ENCODE measurements at regions not wholly inside any gene's neighbourhood (a gene's known extent, or its start where the extent isn't known, plus 50 kb on each side); places are given as distances from the start of the nearest gene placed in this dataset.

- ChIA-PET CTCF (no interaction called here), POLR2A (no interaction called here)
- Mint-ChIP-seq H3K36me3 (ENCODE audit: insufficient read depth, unreplicated experiment) (no peaks in the 10 kb centered on the region), H3K27ac (ENCODE audit: unreplicated experiment) (no peak overlapping the region), H3K27me3 (ENCODE audit: insufficient read depth, unreplicated experiment) (no peaks in the 10 kb centered on the region), H3K4me3 (ENCODE audit: unreplicated experiment) (no peak overlapping the region), H3K4me1 (ENCODE audit: low read depth, unreplicated experiment) (no peaks in the 10 kb centered on the region), H3K9me3 (ENCODE audit: unreplicated experiment) (peaks cover 10% of the 10 kb centered on the region)
- Histone ChIP-seq H3K9me3 (no peaks in the 10 kb centered on the region), H3K27me3 (replicated peaks; ENCODE audit: control insufficient read depth, insufficient read depth, low read length) (no peaks in the 10 kb centered on the region), H3K4me1 (peaks cover 4% of the 10 kb centered on the region), H3K4me3 (ENCODE audit: low read depth, low read length) (no peak overlapping the region), H3K36me3 (ENCODE audit: control insufficient read depth, insufficient read depth, low read length) (no peaks in the 10 kb centered on the region; the same call in 1 of the 2 replicates)
- no peak for TF ChIP-seq CTCF (IDR thresholded peaks at IDR 0.05; ENCODE audit: insufficient read depth in 1 of 2, low read depth in 1 of 2, low read length in 1 of 2, severe bottlenecking in 1 of 2, unreplicated experiment in 1 of 2)
- intact Hi-C loops (cut with micrococcal nuclease; ENCODE audit: unreplicated experiment), result no loop called here
- DNase-seq, result no peak
- BruUV-seq (replicated peaks), result no TSS peak
Measured at GRCh38 chr12:63397807-63398206, 246.8 kb upstream of the AVPR1A start.

- H3K27ac Mint-ChIP-seq (ENCODE audit: unreplicated experiment), result no peak overlapping the region
- TF ChIP-seq CTCF (IDR thresholded peaks at IDR 0.05; ENCODE audit: insufficient read depth in 1 of 2, low read depth in 1 of 2, low read length in 1 of 2, severe bottlenecking in 1 of 2, unreplicated experiment in 1 of 2), result no peak
- no peaks in the 10 kb centered on the region for H3K27me3 ChIP-seq (replicated peaks; ENCODE audit: control insufficient read depth, insufficient read depth, low read length)
Measured at GRCh38 chr12:63396135-63396534, 245.1 kb upstream of the AVPR1A start.

GRCh38 chr12:63394983-63395382 lies 244.0 kb upstream of the AVPR1A start:
- Histone ChIP-seq H3K4me1 (no peaks in the 10 kb centered on the region), H3K27me3 (replicated peaks; ENCODE audit: control insufficient read depth, insufficient read depth, low read length) (no peaks in the 10 kb centered on the region), H3K9me3 (no peaks in the 10 kb centered on the region), H3K4me3 (ENCODE audit: low read depth, low read length) (no peak overlapping the region), H3K36me3 (ENCODE audit: control insufficient read depth, insufficient read depth, low read length) (no peaks in the 10 kb centered on the region)
- intact Hi-C loops (cut with micrococcal nuclease; ENCODE audit: unreplicated experiment), result no loop called here
- Mint-ChIP-seq H3K27ac (ENCODE audit: unreplicated experiment) (no peak overlapping the region), H3K9me3 (ENCODE audit: unreplicated experiment) (peaks cover 10% of the 10 kb centered on the region), H3K27me3 (ENCODE audit: insufficient read depth, unreplicated experiment) (no peaks in the 10 kb centered on the region), H3K36me3 (ENCODE audit: insufficient read depth, unreplicated experiment) (no peaks in the 10 kb centered on the region), H3K4me1 (ENCODE audit: low read depth, unreplicated experiment) (no peaks in the 10 kb centered on the region), H3K4me3 (ENCODE audit: unreplicated experiment) (no peak overlapping the region)
- BruUV-seq (replicated peaks), result no TSS peak
- TF ChIP-seq CTCF (IDR thresholded peaks at IDR 0.05; ENCODE audit: insufficient read depth in 1 of 2, low read depth in 1 of 2, low read length in 1 of 2, severe bottlenecking in 1 of 2, unreplicated experiment in 1 of 2), result no peak
- ChIA-PET CTCF (no interaction called here), POLR2A (no interaction called here)
- no peak for DNase-seq

More at GRCh38 chr12:63396135-63396534, 245.1 kb upstream of the AVPR1A start:
- Mint-ChIP-seq H3K36me3 (ENCODE audit: insufficient read depth, unreplicated experiment) (no peaks in the 10 kb centered on the region), H3K4me3 (ENCODE audit: unreplicated experiment) (no peak overlapping the region), H3K27me3 (ENCODE audit: insufficient read depth, unreplicated experiment) (no peaks in the 10 kb centered on the region), H3K9me3 (ENCODE audit: unreplicated experiment) (peaks cover 10% of the 10 kb centered on the region), H3K4me1 (ENCODE audit: low read depth, unreplicated experiment) (no peaks in the 10 kb centered on the region)
- no TSS peak for BruUV-seq (replicated peaks)
- POLR2A ChIA-PET, result no interaction called here
- CTCF ChIA-PET, result no interaction called here
- no peaks in the 10 kb centered on the region; the same call in 1 of the 2 replicates for H3K36me3 ChIP-seq (ENCODE audit: control insufficient read depth, insufficient read depth, low read length)
- H3K4me1 ChIP-seq, result no peaks in the 10 kb centered on the region
- intact Hi-C loops (cut with micrococcal nuclease; ENCODE audit: unreplicated experiment), result no loop called here
- no peak for DNase-seq
- no peak overlapping the region for H3K4me3 ChIP-seq (ENCODE audit: low read depth, low read length)
- H3K9me3 ChIP-seq, result no peaks in the 10 kb centered on the region

Data from Caco-2 (cell line).